ENCODE measurements at regions not wholly inside any gene's neighbourhood (a gene's known extent, or its start where the extent isn't known, plus 50 kb on each side); places are given as distances from the start of the nearest gene placed in this dataset.

GRCh38 chr18:37874721-37875120 lies 309.1 kb upstream of the CELF4 start:
- no peak for TF ChIP-seq POLR2A (IDR thresholded peaks at IDR 0.05)
- TF ChIP-seq CTCF (IDR thresholded peaks at IDR 0.05): no peak
